IPS-20b (cell line): ENCODE measurements at regions not wholly inside any gene's neighbourhood (a gene's known extent, or its start where the extent isn't known, plus 50 kb on each side); places are given as distances from the start of the nearest gene placed in this dataset.

Source experiments
- H3K27ac ChIP-seq: one replicate; pipeline ENCODE4 v1.5.1; 2013; ENCODE audit warnings: low read length
- H3K27me3 ChIP-seq: 2 replicates; pipeline ENCODE4 v1.6.1; 2013; ENCODE audit warnings: mild to moderate bottlenecking, low read length, inconsistent platforms; ENCODE audit not compliant: insufficient read depth
- H3K36me3 ChIP-seq: 2 replicates; pipeline ENCODE4 v1.6.1; 2013; ENCODE audit warnings: low read depth, mild to moderate bottlenecking, inconsistent platforms, low read length, moderate library complexity; ENCODE audit not compliant: insufficient read depth
- H3K4me1 ChIP-seq: 2 replicates; pipeline ENCODE4 v1.6.1; 2013; ENCODE audit warnings: mild to moderate bottlenecking, control low read depth, inconsistent platforms, low read length, moderate library complexity; ENCODE audit not compliant: insufficient read depth
- H3K4me3 ChIP-seq: 2 replicates; pipeline ENCODE4 v1.5.1; 2013; ENCODE audit warnings: mild to moderate bottlenecking, low read length, inconsistent platforms
- H3K9ac ChIP-seq: 2 replicates; pipeline ENCODE4 v1.6.1; 2013; ENCODE audit warnings: low read depth, mild to moderate bottlenecking, inconsistent platforms, low read length, moderate library complexity
- H3K9me3 ChIP-seq: 2 replicates; pipeline ENCODE4 v1.6.1; 2013; ENCODE audit warnings: mild to moderate bottlenecking, low read depth, low read length, inconsistent platforms; ENCODE audit not compliant: insufficient read depth

GRCh38 chr4:155119006-155119405 is 89.4 kb upstream of the NPY2R start:
- H3K9me3 ChIP-seq, result peaks cover 31% of the 10 kb centered on the region
- no peak overlapping the region for H3K4me3 ChIP-seq
- no peaks in the 10 kb centered on the region for H3K27me3 ChIP-seq

GRCh38 chr4:155120536-155120935 is 87.9 kb upstream of the NPY2R start:
- peaks cover 17% of the 10 kb centered on the region for H3K4me1 ChIP-seq
- no peaks in the 10 kb centered on the region for H3K36me3 ChIP-seq
- H3K4me3 ChIP-seq, result no peak overlapping the region
- H3K9ac ChIP-seq, result no peak overlapping the region
- peaks cover 27% of the 10 kb centered on the region for H3K9me3 ChIP-seq
- no peaks in the 10 kb centered on the region for H3K27me3 ChIP-seq
- no peak overlapping the region for H3K27ac ChIP-seq

More at GRCh38 chr4:155119006-155119405, 89.4 kb upstream of the NPY2R start:
- no peak overlapping the region for H3K9ac ChIP-seq
- H3K4me1 ChIP-seq, result peaks cover 17% of the 10 kb centered on the region
- H3K27ac ChIP-seq, result no peak overlapping the region
- no peaks in the 10 kb centered on the region for H3K36me3 ChIP-seq

DNA sequence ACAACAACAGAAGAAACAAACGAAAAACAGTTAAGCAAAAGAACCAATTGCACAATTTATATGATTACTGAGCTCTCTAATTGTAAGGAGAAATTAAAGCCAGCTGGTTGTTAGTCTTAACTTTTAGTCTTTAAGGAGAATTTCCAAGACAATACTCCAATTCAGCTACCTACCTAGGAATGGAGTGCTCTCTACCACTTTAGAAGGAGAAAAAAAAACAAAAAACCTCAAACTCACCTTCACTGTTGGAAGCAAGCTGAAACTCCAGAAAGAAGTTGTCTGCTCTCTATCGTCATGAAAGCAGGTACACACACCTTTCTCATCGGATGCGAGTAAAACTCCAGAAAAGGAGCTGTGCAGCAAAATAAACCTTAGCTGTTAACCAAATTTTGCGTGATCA is 86.1 kb upstream of the NPY2R start:
- Histone ChIP-seq H3K4me3 (peak overlapping the region; percentile 41; the same call in 1 of the 2 replicates), H3K4me1 (peaks cover 17% of the 10 kb centered on the region), H3K27ac (no peak overlapping the region), H3K9me3 (peaks cover 22% of the 10 kb centered on the region), H3K36me3 (no peaks in the 10 kb centered on the region), H3K9ac (no peak overlapping the region), H3K27me3 (no peaks in the 10 kb centered on the region)

DNA sequence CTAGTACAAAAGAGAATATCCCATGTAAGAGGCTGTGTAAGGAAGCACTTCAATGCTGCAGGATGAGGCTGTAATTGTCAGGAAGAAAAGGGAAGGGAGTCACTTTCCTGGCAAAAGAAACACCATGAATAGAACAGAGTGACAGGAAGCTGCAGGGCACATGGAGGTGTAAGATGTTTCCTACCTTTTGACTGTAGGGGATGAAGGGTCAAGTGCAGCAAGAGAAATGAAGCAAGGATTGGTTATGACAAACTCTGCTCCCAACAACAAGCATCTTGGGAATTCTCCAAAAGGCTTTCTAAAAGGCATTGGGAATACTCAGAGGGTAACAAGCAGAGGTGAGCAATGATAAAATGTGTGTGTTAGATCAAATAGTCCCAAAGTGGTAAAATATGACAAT is 74.3 kb upstream of the NPY2R start:
- H3K9ac ChIP-seq, result no peak overlapping the region
- H3K4me1 ChIP-seq, result no peaks in the 10 kb centered on the region
- H3K36me3 ChIP-seq, result no peaks in the 10 kb centered on the region
- H3K9me3 ChIP-seq, result no peaks in the 10 kb centered on the region
- no peak overlapping the region for H3K27ac ChIP-seq
- H3K4me3 ChIP-seq, result no peak overlapping the region
- no peaks in the 10 kb centered on the region for H3K27me3 ChIP-seq

- no peak overlapping the region for H3K4me3 ChIP-seq
- no peaks in the 10 kb centered on the region for H3K36me3 ChIP-seq
- H3K4me1 ChIP-seq, result no peaks in the 10 kb centered on the region
- no peak overlapping the region for H3K9ac ChIP-seq
- no peaks in the 10 kb centered on the region for H3K9me3 ChIP-seq
- no peaks in the 10 kb centered on the region for H3K27me3 ChIP-seq
- H3K27ac ChIP-seq, result no peak overlapping the region
Measured at GRCh38 chr4:155140889-155141288, 67.5 kb upstream of the NPY2R start.

- H3K9me3 ChIP-seq, result no peaks in the 10 kb centered on the region
- H3K4me1 ChIP-seq, result no peaks in the 10 kb centered on the region
- no peaks in the 10 kb centered on the region for H3K27me3 ChIP-seq
- H3K4me3 ChIP-seq, result no peak overlapping the region
- H3K36me3 ChIP-seq, result no peaks in the 10 kb centered on the region
- H3K27ac ChIP-seq, result no peak overlapping the region
- H3K9ac ChIP-seq, result no peak overlapping the region
Measured at GRCh38 chr4:155143512-155143911, 64.9 kb upstream of the NPY2R start.
